NCI-H1092 treated with DMSO at 0.1 percent for 48 hours (cell line): ENCODE measurements at regions not wholly inside any gene's neighbourhood (a gene's known extent, or its start where the extent isn't known, plus 50 kb on each side); places are given as distances from the start of the nearest gene placed in this dataset.
"Not testable (repeated sequence)": the region's sequence is repeated elsewhere in the genome, so short reads cannot be mapped to it uniquely, and the experiment has no call there.

ENCODE experiments used
- DNase-seq: peaks from one replicate; lab custom pipeline; 2025; lab: John Stamatoyannopoulos, UW

DNA sequence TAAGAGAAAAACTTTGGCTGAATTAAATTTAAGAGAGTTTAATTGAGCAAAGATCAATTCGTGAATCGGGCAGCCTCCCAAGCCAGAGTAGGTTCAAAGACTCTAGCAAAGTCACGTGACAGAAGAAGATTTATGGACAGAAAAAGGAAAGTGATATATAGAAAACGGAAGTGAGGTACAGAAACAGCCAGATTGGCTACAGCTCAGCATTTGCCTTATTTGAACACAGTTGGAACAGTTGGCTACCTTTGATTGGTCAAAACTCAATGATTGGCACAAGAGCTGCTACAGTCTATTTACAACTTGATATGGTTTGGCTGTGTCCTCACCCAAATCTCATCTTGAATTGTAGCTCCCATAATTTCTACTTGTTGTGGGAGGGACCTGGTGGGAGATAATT is 102.6 kb downstream of the PLG start:
- DNase-seq, result no peak

DNA sequence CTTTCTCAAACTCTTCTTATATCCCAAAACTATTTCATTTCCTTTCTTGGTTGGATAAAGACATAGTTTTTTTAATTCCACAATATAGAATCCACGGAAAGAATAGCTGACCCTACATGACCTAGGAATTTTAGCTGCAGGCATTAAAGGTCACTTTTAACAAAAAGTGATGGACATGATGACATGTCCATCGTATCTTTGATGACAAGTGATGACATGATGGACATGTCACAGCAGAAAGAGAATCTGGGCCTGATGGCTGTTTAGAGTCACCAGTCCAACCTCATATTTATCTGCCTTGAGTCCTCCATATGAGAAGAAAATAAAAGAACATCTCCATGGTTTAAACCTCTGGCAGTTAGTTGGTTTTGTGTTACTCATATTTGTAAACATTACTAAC is 106.2 kb downstream of the PLG start:
- DNase-seq, result no peak

DNA sequence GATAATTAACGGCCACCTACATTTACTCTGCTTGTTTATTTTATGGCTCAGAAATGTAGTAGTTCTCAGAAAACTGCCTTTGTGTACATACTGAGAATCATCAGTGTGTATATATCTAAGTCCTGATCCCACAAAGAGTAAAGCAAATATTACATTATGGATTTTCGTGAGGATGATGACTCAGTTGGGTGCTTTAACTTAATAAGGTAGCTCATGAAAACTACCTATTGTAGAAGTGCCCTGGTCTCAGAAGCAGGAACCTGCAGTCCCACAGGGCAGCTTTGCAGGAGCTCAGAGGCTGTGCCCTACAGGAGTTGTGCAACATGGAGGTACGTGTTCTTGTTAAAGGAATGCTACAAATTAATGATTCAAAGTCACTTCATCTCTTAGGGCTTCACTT is 108.2 kb downstream of the PLG start:
- no peak for DNase-seq

DNA sequence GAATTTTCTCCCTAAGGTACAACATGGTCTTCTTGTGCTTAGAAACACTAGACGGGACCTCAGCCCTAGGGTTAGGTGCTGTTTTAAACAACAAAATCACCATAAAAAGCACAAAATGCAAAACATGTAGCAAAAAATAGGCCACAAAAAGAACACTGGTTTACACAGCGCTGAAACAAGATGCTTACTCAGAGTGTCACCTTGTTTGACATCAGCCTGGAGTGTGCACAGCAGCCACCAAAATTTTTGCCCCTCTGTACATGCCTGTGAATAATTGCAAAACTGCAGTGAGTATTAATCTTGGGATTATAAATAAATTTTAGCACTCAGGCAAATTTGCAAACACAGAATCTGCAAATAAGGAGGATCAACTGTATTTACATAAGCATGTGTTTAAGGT is 110.1 kb downstream of the PLG start:
- no peak for DNase-seq

DNA sequence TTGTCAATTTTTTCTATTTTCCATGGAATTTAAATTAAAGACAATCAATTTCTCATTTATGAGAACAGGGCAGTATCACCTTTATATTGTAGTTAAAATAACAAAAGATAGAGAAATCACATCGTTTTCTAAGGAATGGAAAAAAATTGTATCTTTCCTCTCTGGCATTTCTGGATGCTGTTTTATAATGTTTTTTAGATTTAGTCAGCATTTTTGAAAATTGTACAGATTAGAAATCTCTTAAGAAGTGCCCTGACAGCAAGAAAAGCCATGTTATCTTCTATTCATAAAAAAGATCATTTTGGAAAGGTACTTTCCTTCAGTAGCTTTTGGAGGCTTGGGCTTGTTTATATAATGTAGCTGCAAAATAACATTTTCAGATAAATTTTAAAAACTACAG is 116.9 kb downstream of the PLG start:
- no peak for DNase-seq

DNA sequence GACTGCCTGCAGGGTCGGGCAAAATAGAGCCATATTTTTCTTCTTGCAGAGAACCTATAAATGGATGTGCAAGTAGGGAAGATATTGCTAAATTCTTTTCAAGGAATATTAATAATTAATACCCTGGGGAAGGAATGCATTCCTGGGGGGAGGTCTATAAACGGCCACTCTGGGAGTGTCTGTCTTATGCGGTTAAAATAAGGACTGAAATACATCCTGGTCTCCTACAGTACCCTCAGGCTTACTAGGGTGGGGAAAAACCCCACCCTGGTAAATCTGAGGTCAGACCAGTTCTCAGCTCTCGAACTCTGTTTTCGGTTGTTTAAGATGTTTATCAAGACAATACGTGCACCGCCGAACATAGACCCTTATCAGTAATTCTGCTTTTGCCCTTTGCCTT is 118.6 kb downstream of the PLG start:
- DNase-seq, result not testable (repeated sequence)

DNA sequence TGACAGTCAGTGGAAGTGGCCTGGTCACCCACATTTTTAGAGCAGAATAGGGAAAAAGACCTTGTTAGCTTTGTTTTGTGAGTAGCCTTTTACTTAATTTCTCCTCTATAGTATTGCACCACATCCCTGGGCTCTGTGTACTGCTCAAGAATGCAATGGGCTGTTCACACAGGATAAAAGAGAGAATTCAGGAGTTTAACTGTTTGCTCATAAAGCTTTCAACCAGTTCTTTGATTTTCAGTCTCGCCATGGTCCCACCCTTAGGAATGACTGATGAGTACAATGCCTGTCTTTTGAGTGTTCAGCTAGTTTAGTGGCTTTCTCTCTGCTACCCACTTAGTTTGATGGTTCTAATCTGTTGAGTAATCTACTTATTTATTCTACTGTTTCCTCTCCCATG is 129.7 kb downstream of the PLG start:
- no peak for DNase-seq

DNA sequence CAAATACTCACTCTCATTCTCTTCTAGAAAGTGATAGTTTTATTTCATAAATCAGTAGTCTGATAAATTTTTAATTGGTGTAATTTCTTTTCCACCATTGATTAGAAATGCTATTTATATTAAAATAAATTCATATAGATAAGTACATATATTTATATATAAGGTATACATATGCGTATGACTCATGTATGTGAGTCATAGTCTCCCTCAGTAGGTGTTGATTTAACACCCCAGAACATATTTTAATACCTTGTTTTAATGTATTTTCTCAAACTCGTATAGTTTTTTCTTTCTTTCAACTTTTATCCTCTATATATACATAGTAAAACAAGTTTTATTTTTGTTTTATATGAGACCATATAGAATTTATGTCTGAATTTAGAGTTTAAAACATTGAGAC is 130.4 kb downstream of the PLG start:
- no peak for DNase-seq

DNA sequence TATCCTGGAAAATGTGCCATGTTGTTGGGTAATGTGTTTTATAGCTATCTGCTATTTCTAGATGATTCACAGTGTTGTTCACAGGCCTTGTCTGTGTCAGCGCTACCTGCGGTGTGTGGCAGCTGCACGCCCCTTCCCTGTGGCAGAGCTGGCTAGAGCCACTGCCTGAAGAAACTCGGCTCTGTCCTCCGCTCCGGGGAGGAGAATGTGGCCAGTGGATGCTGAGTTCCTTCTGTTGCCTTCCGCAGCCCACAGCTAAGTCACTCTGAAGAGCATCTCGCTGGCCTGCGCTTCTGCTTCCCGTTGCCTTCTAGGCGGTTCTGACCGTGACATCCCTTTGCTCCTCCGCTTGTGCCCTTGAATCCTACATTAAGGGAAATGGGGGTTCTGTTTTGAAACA is 135.1 kb downstream of the PLG start:
- DNase-seq, result no peak

DNA sequence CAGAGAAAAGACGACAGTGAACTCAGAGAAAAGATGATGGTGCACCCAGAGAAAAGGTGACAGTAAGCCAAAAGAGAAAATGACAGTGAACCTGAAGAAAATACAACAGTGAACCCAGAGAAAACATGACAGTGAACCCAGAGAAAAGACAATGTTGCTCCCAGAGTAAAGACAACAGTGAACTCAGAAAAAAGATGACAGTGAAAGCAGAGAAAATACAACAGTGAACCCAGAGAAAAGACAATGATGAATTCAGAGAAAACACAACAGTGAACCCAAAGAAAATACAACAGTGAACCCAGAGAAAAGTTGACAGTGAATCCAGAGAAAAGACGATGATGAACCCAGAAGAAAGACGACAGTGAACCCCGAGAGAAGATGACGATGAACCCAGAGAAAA is 140.5 kb upstream of the MAP3K4 start:
- no peak for DNase-seq

DNA sequence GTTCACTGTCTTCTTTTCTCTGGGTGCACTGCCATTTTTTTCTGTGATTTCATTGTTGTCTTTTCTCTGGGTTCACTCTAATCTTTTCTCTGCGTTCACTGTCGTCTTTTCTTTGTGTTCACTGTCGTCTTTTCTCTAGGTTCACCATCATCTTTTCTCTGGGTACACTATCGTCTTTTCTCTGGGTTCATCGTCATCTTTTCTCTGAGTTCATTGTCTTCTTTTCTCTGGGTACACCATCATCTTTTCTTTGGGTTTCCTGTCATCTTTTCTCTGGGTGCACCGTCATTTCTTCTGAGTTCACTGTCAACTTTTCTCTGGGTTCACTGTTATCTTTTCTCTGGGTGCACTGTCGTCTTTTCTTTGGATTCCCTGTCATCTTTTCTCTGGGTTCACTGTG is 137.6 kb upstream of the MAP3K4 start:
- no peak for DNase-seq

DNA sequence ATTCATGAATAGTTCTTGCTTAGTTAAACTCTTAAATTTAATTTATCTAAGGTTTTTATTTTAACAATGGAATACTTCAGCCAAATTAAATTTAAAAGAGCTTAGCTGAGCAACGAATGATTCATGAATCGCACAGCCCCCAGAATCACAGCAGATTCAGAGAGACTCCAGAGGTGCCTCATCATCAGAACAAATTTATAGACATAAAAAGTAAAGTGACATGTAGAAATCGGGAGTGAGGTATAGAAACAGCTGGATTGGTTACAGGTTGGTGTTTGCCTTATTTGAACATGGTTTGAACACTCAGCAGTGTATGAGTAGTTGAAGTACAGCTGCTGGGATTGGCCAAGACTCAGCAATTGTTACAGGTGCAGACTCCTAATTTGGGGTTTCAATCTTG is 132.7 kb upstream of the MAP3K4 start:
- no peak for DNase-seq

DNA sequence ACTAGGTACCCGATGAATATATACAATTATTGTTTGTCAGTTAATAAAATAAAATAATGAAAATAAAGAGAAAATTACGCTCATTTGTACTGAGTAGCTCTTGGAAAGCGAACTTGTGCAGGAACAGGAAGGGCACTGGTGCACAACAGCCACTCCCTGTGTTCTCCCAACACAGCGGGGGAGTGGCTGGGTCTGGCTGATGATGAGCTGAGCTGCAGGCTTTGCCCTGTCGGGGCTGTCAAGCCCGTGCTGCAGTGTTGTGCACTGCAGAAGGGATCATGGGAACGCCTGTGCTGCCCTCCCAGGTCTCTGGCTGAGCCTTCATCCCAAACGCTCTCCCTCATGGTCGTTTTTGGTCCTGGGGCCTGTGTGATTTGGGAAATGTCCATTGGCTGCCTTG is 131.7 kb upstream of the MAP3K4 start:
- no peak for DNase-seq

DNA sequence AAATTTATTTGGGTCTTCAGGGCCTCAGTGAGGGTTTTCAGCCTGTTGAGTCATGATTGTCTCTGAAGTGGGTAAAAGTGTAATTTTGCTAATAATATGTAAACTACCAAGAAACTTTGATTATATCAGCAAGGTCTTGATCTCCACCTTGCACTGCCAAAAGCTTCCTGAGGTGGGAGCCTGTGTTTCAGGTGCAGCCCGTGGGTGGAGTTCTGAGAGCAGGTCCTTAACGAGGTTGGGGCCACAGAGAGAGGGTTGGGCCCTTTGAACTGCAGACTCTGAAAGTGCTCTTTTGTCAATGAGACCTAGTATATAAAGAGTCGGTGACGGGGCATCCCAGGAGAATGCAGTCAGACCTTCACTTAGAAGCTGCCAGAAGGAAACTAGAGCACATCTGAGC is 129.7 kb upstream of the MAP3K4 start:
- no peak for DNase-seq

DNA sequence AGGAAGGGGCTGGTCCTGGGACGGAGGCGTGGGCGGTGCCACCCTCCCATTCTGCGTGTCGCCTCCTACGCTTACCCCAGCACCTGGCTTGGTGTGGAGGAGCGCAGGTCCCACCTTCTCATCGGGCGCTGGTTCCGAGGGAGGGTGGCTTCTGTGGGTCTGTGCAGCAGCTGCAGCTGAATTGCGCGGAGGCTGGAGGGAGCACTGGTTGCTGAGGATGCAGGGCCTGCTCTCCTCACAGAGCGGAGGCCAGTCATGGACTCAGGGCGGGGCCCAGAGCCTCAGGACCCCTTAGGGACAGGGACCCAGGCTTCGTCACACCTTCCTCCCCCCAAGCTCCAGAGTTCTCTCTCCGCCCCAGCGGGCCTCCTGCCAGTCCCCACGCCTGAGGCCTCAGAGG is 127.8 kb upstream of the MAP3K4 start:
- no peak for DNase-seq

DNA sequence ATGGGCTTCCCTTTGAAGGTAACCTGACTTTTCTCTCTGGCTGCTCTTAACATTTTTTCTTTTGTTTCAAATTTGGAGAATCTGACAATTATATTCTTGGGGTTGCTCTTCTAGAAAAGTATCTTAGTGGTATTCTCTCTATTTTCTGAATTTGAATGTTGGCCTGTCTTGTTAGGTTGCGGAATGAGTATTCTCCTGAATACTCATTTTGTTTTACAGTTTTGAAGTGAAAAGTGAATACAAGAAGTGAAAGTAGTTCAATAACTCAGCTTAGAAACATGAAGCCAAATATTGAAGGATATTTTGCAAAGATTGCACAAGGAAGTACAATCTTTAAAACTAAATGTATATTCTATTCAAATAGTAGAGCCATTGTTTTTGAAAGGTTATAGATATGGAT is 120.2 kb upstream of the MAP3K4 start:
- no peak for DNase-seq

DNA sequence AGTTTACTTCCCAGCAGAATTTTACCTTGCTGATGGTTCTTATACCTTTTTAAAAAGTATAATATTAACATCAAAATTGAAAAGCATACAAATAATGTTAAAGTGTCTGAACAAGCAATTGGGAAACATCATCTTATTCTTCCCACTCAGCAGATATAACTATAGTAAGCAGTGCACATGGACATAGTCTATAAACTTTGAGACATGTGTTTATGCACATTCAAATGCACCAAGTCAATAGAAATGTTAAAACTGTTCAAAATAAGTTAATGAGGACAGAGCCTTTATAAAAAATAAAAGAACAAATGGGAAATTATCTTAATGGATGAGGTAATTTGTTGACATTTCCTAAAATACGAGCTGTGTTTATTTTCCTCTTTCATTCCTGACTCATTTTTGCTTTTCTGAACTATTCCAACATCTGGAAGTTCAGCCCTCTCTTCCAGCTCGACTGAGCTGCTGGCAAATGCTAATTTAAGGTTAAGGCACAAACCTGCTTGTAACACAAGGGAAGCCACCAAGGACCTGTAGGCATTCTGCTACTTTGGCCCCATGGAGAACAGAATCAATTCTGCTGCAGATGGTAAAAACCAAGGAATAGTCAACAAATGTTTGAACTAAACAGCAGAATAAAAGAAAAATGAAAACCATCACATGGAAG is 110.3 kb upstream of the MAP3K4 start:
- DNase-seq, result no peak

DNA sequence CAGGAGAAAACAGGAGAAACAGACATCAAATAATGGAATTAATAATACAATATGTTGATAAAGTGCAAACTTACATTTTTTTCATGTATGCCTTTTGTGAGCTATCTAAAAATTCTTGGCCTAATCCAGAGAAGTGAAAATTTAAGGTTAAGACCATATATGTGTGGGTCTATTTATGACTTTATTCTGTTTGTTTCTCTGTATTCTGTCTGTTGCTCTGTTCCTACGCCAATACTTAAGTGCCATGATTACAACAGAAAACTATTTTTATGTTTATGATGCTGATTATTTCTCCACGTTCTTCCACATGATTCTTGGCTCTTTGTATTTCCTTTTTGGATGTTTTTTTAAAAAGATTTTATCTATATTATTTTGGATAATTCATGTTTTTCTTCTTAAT is 109.6 kb upstream of the MAP3K4 start:
- no peak for DNase-seq

DNA sequence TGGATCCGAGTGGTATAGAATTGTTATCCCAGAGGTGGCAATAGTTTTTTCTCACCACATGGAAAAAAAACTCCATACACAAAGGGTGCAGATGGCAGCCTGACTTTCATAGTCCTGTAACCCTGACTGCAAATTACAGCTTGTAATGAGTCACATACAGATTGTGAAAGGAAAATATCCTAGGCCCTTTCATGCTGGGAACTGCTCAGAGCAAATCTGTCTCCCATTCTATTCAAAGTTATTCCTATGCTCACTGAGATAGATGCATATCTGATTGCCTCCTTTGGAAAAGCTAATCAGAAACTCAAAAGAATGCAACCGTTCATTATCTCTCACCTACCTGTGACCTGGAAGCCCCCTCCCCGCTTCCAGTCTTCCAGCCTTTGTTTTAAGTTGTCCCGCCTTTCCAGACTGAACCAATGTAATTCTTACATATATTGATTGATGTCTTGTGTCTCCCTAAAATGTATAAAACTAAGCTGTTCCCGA is 108.7 kb upstream of the MAP3K4 start:
- no peak for DNase-seq

DNA sequence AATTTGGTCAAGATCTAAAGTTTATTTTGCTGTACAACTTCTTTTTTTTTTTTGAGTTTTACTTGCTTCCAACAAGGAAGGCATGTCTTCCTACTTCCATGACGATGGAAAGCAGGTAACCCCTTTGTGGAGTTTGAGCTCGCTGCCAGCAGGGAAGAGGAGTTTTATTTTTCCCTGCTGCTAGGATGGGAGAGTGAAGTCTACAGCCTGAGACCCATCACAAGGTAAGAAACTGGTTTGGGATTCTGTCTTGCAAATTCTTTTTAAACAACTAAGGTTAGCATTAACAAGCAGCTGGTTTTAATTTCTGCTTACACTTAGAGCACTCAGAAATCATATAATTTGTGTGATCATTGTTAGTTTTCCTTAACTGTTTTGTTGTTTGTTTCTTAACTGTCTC is 108.0 kb upstream of the MAP3K4 start:
- DNase-seq, result no peak

DNA sequence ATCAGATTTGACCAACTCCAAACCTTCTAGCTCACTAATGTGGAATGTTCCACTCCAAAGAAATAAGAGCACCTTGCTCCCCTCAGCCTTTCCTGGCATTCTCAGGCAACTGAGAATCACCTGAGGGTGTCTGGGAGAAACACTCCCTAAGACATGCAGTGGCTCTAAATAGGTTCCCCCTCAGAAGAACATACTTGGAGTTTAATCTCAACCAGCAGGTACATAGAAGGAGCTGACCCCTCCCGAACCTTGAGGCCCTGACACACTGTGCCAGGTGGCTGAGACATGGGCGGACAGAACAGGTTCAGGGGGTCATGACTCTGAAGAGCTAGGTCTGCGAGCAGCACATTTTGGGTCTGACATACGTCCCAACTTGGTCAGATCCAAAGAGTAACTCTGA is 107.6 kb upstream of the MAP3K4 start:
- no peak for DNase-seq

DNA sequence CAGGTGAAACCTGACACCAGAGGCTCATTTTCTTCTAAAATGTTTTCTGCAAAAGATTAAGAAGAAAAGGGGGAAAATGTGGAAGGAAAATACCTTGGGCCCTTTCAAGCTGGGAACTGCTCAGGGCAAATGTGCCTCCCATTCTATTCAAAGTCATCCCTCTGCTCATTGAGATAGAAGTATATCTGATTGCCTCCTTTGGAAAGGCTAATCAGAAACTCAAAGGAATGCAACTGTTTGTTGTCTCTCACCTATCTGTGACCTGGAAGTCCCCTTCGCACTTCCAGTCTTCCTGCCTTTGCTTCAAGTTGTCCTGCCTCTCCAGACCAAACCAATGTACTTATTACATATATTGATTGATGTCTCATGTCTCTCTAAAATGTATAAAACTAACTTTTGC is 102.4 kb upstream of the MAP3K4 start:
- DNase-seq, result not testable (repeated sequence)

DNA sequence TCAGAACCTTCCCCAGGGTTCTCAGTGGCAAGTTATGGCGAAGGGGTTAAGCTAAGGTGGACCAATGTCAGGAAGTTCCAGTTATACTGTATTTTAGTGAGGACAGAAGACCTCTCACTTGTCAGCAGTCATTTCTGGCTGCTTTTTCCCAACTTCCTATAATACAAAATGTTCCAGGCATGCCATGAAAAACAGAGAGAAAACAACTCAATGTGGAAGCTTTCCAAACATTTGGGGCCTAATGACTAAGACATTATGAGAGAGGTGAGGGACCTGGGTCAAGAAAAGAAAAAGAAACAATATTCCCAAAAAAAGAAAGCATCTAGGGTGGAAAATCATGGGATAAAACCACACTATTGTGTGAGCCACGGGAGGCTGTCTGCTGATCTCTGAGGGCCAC is 99.9 kb upstream of the MAP3K4 start:
- DNase-seq, result no peak

DNA sequence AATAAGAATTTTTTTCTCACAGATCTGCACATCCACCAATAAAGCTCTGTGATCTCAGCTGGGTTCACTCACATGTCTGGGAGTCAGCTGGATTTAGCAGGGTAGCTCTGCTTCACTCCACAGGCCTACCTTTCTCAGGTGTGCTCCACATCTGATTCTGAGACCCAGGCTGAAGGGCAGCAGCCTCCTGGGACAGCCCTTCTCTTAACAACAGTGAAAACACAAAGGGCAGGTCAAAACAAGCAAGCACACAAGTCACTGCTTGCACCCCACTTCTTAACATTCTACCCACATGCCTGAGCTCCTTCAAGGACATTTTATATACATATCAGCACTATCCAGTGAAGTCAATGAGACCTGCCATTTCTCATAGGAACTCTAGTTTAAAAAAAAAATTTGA is 96.0 kb upstream of the MAP3K4 start:
- DNase-seq, result no peak
